Gastroesophageal sphincter (tissue), 3 donors: ENCODE measurements at regions not wholly inside any gene's neighbourhood (a gene's known extent, or its start where the extent isn't known, plus 50 kb on each side); places are given as distances from the start of the nearest gene placed in this dataset.

Experiments used
- EP300 ChIP-seq: sonication (generic); formaldehyde crosslinking; IDR thresholded peaks from one replicate; pipeline ENCODE4 v1.6.1; 2017; ENCODE audit warnings: antibody characterized with exemption, mild to moderate bottlenecking
- POLR2A ChIP-seq, 2 donors: fragments of 450-650 bp; IDR thresholded peaks; one replicate each; pipeline ENCODE4 v1.6.1; 2017; ENCODE audit warnings: antibody characterized with exemption in 2 of 2, mild to moderate bottlenecking in 2 of 2, moderate library complexity in 1 of 2
- POLR2AphosphoS5 ChIP-seq: sonication (generic); formaldehyde crosslinking; IDR thresholded peaks from one replicate; pipeline ENCODE4 v1.6.1; 2017; ENCODE audit warnings: antibody characterized with exemption
- TF ChIP-seq, protein P1 (sequence below), 4 experiments: fragments of 200-600 bp in 2 of 4; fragments of 450-650 bp in 2 of 4; sonication (generic) in 1 of 4; IDR thresholded peaks; one replicate each; pipeline ENCODE4 v1.5.1; 2017 to 2019; ENCODE audit warnings: antibody characterized with exemption in 4 of 4, mild to moderate bottlenecking in 2 of 4, moderate library complexity in 2 of 4

DNA sequence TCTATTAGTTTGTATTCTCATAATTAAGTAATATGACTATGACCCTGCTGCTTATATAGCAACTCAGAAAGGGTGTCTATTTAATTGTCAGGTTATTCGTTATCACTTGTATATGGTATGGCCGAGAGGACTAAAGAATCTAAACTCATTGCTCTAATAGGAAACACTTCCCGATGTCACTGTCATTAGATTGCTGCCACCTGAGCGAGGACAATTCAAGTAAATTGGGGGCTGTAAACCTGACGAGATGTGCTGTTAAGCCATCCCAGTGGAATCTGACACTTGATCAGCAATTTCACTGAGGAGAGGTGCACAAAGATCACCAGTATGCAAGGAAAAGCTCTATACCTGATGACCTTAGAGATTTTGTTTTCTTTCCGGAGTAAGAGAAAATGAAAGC, 1319.3 kb downstream of the MAT2B start:
- TF ChIP-seq, protein P1, sequence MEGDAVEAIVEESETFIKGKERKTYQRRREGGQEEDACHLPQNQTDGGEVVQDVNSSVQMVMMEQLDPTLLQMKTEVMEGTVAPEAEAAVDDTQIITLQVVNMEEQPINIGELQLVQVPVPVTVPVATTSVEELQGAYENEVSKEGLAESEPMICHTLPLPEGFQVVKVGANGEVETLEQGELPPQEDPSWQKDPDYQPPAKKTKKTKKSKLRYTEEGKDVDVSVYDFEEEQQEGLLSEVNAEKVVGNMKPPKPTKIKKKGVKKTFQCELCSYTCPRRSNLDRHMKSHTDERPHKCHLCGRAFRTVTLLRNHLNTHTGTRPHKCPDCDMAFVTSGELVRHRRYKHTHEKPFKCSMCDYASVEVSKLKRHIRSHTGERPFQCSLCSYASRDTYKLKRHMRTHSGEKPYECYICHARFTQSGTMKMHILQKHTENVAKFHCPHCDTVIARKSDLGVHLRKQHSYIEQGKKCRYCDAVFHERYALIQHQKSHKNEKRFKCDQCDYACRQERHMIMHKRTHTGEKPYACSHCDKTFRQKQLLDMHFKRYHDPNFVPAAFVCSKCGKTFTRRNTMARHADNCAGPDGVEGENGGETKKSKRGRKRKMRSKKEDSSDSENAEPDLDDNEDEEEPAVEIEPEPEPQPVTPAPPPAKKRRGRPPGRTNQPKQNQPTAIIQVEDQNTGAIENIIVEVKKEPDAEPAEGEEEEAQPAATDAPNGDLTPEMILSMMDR (IDR thresholded peaks at IDR 0.05): no peak
- no peak for TF ChIP-seq POLR2AphosphoS5
- TF ChIP-seq EP300: no peak
- TF ChIP-seq POLR2A (IDR thresholded peaks at IDR 0.05): no peak
